A549 (cell line): ENCODE measurements at regions not wholly inside any gene's neighbourhood (a gene's known extent, or its start where the extent isn't known, plus 50 kb on each side); places are given as distances from the start of the nearest gene placed in this dataset.

Experiments used
- BHLHE40 ChIP-seq: IDR thresholded peaks from 2 replicates; pipeline ENCODE4 v1.6.1; 2012; ENCODE audit warnings: low read depth, low read length, inconsistent platforms
- CEBPB ChIP-seq, 2 experiments: fragments of >200 bp in 1 of 2; sonication (Bioruptor Twin) in 1 of 2; formaldehyde crosslinking in 1 of 2; IDR thresholded peaks; 2 replicates each; pipeline ENCODE4 v1.6.1; 2012 to 2016
- CHD2 ChIP-seq: fragments of 150-350 bp; IDR thresholded peaks from 2 replicates; pipeline ENCODE4 v1.6.1; 2014; ENCODE audit warnings: low read length; ENCODE audit not compliant: partially characterized antibody
- HMGXB4 ChIP-seq: fragments of 250-450 bp; sonication (Bioruptor Pico); IDR thresholded peaks from 2 replicates; pipeline ENCODE4 v1.5.0; 2021; ENCODE audit warnings: mild to moderate bottlenecking, moderate library complexity, borderline replicate concordance
- JUN ChIP-seq, 2 experiments: fragments of >200 bp; sonication (Bioruptor Twin); formaldehyde crosslinking; IDR thresholded peaks; 2 replicates in 1 of 2; 3 replicates in 1 of 2; pipeline ENCODE4 v1.6.1; 2016 to 2017
- MAFK ChIP-seq: fragments of 450-650 bp; IDR thresholded peaks from 2 replicates; pipeline ENCODE4 v1.6.1; 2014; ENCODE audit not compliant: partially characterized antibody
- PHF8 ChIP-seq: fragments of 200-600 bp; sonication (generic); IDR thresholded peaks from 2 replicates; pipeline ENCODE4 v1.6.1; 2016; ENCODE audit warnings: low read depth, mild to moderate bottlenecking, antibody characterized with exemption, moderate library complexity, borderline replicate concordance
- POLR2A ChIP-seq: IDR thresholded peaks from 2 replicates; pipeline ENCODE4 v1.6.1; 2012; ENCODE audit warnings: mild to moderate bottlenecking, low read length
- POLR2AphosphoS2 ChIP-seq: conservative IDR thresholded peaks from 2 replicates; pipeline ENCODE4 v1.6.1; 2012; ENCODE audit warnings: low read length, improper control_type of control experiment, inconsistent platforms
- RAD21 ChIP-seq, 2 experiments: fragments of >200 bp in 1 of 2; sonication (Bioruptor Twin) in 1 of 2; formaldehyde crosslinking in 1 of 2; IDR thresholded peaks in 1 of 2; conservative IDR thresholded peaks in 1 of 2; 2 replicates in 1 of 2; 3 replicates in 1 of 2; pipeline ENCODE4 v1.6.1; 2012 to 2018; ENCODE audit warnings: inconsistent platforms in 1 of 2
- RCOR1 ChIP-seq: fragments of 150-350 bp; IDR thresholded peaks from 2 replicates; pipeline ENCODE4 v1.6.1; 2014; ENCODE audit warnings: antibody characterized with exemption, low read length, low read depth
- REST ChIP-seq: fragments of 200-600 bp; sonication (generic); IDR thresholded peaks from 2 replicates; pipeline ENCODE4 v1.6.1; 2016; ENCODE audit warnings: antibody characterized with exemption, mild to moderate bottlenecking, moderate library complexity
- RFX5 ChIP-seq: fragments of 450-650 bp; IDR thresholded peaks from 2 replicates; pipeline ENCODE4 v1.7.1; 2014; ENCODE audit warnings: antibody characterized with exemption, mild to moderate bottlenecking, moderate library complexity
- TF ChIP-seq, protein P1 (sequence below): fragments of >200 bp; sonication (Bioruptor Twin); formaldehyde crosslinking; IDR thresholded peaks from 3 replicates; pipeline ENCODE4 v1.5.1; 2016

GRCh38 chr2:125959047-125959446 is 696.9 kb upstream of the GYPC start:
- no peak for TF ChIP-seq REST
- TF ChIP-seq POLR2A: no peak
- no peak for TF ChIP-seq CHD2
- TF ChIP-seq, protein P1, sequence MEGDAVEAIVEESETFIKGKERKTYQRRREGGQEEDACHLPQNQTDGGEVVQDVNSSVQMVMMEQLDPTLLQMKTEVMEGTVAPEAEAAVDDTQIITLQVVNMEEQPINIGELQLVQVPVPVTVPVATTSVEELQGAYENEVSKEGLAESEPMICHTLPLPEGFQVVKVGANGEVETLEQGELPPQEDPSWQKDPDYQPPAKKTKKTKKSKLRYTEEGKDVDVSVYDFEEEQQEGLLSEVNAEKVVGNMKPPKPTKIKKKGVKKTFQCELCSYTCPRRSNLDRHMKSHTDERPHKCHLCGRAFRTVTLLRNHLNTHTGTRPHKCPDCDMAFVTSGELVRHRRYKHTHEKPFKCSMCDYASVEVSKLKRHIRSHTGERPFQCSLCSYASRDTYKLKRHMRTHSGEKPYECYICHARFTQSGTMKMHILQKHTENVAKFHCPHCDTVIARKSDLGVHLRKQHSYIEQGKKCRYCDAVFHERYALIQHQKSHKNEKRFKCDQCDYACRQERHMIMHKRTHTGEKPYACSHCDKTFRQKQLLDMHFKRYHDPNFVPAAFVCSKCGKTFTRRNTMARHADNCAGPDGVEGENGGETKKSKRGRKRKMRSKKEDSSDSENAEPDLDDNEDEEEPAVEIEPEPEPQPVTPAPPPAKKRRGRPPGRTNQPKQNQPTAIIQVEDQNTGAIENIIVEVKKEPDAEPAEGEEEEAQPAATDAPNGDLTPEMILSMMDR: no peak
- TF ChIP-seq POLR2AphosphoS2: no peak
- TF ChIP-seq BHLHE40: no peak
- no peak for TF ChIP-seq JUN (IDR thresholded peaks at IDR 0.05)
- no peak for TF ChIP-seq PHF8
- TF ChIP-seq MAFK: no peak
- TF ChIP-seq HMGXB4 (CRISPR knock-in tag): no peak
- no peak for TF ChIP-seq CEBPB (IDR thresholded peaks at IDR 0.05)
- no peak for TF ChIP-seq RCOR1
- TF ChIP-seq RAD21 (conservative IDR thresholded peaks at IDR 0.05 in 1 of 2, IDR thresholded peaks at IDR 0.05 in 1 of 2): no peak
- no peak for TF ChIP-seq RFX5
